DND-41 (cell line): ENCODE measurements at regions not wholly inside any gene's neighbourhood (a gene's known extent, or its start where the extent isn't known, plus 50 kb on each side); places are given as distances from the start of the nearest gene placed in this dataset.

Source experiments
- EZH2 ChIP-seq: IDR thresholded peaks from 3 replicates; pipeline ENCODE4 v1.6.1; 2012; ENCODE audit warnings: borderline replicate concordance, low read depth, mild to moderate bottlenecking, moderate library complexity, low read length, inconsistent platforms; ENCODE audit not compliant: severe bottlenecking
- TF ChIP-seq, protein P1 (sequence below): IDR thresholded peaks from 2 replicates; pipeline ENCODE4 v1.5.1; 2012; ENCODE audit warnings: borderline replicate concordance, low read length, moderate library complexity, mild to moderate bottlenecking; ENCODE audit not compliant: poor library complexity, severe bottlenecking; ENCODE audit errors: extremely low read depth

DNA sequence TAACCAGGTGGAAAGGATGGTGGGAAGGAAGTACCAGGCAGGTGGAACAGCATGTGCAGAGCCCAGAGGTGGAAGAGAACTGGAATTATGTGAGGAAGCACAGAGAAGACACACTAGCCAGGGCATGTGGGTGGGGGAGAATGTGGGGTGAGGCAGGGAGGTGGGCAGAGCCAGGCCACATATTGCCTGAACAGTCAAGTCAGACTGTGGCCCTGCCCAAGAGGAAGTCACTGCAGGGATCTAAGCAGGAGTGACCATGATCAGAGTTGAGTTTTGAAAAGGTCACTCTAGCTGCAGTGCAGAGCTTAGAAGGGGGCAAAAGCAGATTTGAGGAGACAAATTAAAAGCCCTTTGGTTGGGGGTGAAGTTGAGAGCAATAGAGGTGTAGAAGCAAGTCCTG, 114.0 kb upstream of the SLC38A2 start:
- TF ChIP-seq, protein P1, sequence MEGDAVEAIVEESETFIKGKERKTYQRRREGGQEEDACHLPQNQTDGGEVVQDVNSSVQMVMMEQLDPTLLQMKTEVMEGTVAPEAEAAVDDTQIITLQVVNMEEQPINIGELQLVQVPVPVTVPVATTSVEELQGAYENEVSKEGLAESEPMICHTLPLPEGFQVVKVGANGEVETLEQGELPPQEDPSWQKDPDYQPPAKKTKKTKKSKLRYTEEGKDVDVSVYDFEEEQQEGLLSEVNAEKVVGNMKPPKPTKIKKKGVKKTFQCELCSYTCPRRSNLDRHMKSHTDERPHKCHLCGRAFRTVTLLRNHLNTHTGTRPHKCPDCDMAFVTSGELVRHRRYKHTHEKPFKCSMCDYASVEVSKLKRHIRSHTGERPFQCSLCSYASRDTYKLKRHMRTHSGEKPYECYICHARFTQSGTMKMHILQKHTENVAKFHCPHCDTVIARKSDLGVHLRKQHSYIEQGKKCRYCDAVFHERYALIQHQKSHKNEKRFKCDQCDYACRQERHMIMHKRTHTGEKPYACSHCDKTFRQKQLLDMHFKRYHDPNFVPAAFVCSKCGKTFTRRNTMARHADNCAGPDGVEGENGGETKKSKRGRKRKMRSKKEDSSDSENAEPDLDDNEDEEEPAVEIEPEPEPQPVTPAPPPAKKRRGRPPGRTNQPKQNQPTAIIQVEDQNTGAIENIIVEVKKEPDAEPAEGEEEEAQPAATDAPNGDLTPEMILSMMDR = no peak
- no peak for TF ChIP-seq EZH2
